Osteocyte (in vitro differentiated cells): ENCODE measurements at regions not wholly inside any gene's neighbourhood (a gene's known extent, or its start where the extent isn't known, plus 50 kb on each side); places are given as distances from the start of the nearest gene placed in this dataset.

Source experiments
- DNase-seq: peaks from one replicate; pipeline ENCODE4 v3.0.0; 2021; ENCODE audit warnings: mixed read lengths; ENCODE audit not compliant: unreplicated experiment; ENCODE audit errors: extremely low spot score
- H3K27ac Mint-ChIP-seq: one replicate; pipeline ENCODE4 v1.8.0; 2021; ENCODE audit warnings: mild to moderate bottlenecking, mixed read lengths; ENCODE audit not compliant: unreplicated experiment
- H3K27me3 Mint-ChIP-seq: one replicate; pipeline ENCODE4 v1.8.0; 2021; ENCODE audit warnings: mixed read lengths; ENCODE audit not compliant: unreplicated experiment
- H3K36me3 Mint-ChIP-seq: one replicate; pipeline ENCODE4 v1.8.0; 2021; ENCODE audit warnings: mixed read lengths; ENCODE audit not compliant: unreplicated experiment
- H3K4me1 Mint-ChIP-seq: one replicate; pipeline ENCODE4 v1.8.0; 2021; ENCODE audit warnings: mixed read lengths; ENCODE audit not compliant: unreplicated experiment
- H3K4me3 Mint-ChIP-seq: one replicate; pipeline ENCODE4 v1.8.0; 2021; ENCODE audit warnings: mild to moderate bottlenecking, moderate library complexity, mixed read lengths; ENCODE audit not compliant: unreplicated experiment
- H3K9me3 Mint-ChIP-seq: one replicate; pipeline ENCODE4 v1.8.0; 2021; ENCODE audit warnings: mixed read lengths; ENCODE audit not compliant: unreplicated experiment
- CTCF ChIP-seq: fragments of 200-600 bp; sonication (generic); IDR thresholded peaks from 2 replicates; pipeline ENCODE4 v1.5.0; 2021; ENCODE audit warnings: antibody characterized with exemption, mild to moderate bottlenecking, moderate library complexity

GRCh38 chr2:150385211-150385610 lies 102.3 kb downstream of the RND3 start:
- no peak for TF ChIP-seq CTCF
- H3K4me1 Mint-ChIP-seq: peaks cover 23% of the 10 kb centered on the region
- peaks cover 29% of the 10 kb centered on the region for H3K9me3 Mint-ChIP-seq
- H3K36me3 Mint-ChIP-seq: peaks cover 14% of the 10 kb centered on the region
- no peak for DNase-seq
- H3K27ac Mint-ChIP-seq: no peak overlapping the region
- no peaks in the 10 kb centered on the region for H3K27me3 Mint-ChIP-seq
- H3K4me3 Mint-ChIP-seq: no peak overlapping the region

DNA sequence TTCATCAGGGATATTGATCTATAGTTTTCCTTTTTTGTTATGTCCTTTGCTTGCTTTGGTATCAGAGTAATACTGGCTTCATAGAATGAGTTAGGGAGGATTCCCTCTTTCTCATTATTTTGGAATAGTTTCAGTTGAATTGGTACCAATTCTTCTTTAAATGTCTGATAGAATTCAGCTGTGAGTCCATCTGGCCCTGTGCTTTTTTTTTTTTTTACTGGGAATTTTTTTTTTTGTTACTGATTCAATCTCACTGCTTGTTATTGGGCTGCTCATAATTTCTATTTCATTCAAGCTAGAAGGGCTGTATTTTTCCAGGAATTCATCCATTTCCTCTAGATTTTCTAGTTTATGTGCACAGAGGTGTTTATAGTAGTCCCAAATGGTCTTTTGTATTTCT lies 103.9 kb downstream of the RND3 start:
- no peak for TF ChIP-seq CTCF
- no peak overlapping the region for H3K27ac Mint-ChIP-seq
- no peaks in the 10 kb centered on the region for H3K27me3 Mint-ChIP-seq
- peaks cover 12% of the 10 kb centered on the region for H3K4me1 Mint-ChIP-seq
- H3K9me3 Mint-ChIP-seq: peaks cover 29% of the 10 kb centered on the region
- no peak overlapping the region for H3K4me3 Mint-ChIP-seq
- DNase-seq: no peak
- peaks cover 14% of the 10 kb centered on the region for H3K36me3 Mint-ChIP-seq

DNA sequence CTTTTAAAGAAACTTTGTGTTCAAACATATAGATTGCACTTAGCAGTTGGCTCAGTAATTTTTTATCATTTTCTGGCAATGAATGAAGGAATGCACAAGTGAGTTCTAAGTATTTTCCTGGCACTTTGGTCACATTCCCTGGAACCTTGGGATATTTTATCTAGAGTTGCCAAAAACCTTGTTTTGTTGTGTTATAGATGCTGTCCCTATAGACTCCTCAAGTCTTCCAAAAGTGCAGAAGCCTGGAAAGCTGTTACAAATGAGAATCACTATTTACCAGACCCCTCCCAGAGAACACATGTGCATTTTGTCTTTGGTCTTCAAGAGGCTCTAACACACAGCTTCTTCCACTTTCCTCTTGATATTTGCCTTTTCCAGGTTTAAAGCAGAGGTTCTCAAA lies 108.3 kb downstream of the RND3 start:
- H3K4me3 Mint-ChIP-seq: no peak overlapping the region

DNA sequence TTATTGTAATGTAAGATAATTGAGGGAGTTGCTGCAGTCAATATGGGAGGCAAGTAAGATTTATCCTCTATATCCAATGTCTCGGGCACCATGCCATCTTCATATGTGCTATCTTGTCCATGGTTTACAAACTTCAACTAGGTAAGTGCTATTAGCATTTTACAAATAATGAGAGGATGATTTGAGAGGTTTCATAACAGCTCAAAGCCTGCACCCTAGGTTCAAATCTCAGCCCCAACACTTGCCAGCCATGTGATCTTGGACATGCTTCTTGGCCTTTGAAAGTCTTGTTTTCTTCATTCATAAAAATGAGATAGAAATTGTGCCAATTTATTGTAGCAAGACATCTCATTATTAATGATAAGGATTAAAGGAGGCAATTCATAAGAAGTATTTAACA lies 108.8 kb downstream of the RND3 start:
- TF ChIP-seq CTCF: no peak
- Mint-ChIP-seq H3K36me3 (peaks cover 9% of the 10 kb centered on the region), H3K27me3 (no peaks in the 10 kb centered on the region), H3K9me3 (peaks cover 23% of the 10 kb centered on the region), H3K4me1 (peaks cover 19% of the 10 kb centered on the region), H3K4me3 (no peak overlapping the region), H3K27ac (no peak overlapping the region)
- no peak for DNase-seq

More for the DNA sequence above, 108.3 kb downstream of the RND3 start:
- Mint-ChIP-seq H3K36me3 (peaks cover 10% of the 10 kb centered on the region), H3K27me3 (no peaks in the 10 kb centered on the region), H3K4me1 (peaks cover 19% of the 10 kb centered on the region), H3K9me3 (peaks cover 21% of the 10 kb centered on the region), H3K27ac (no peak overlapping the region)
- no peak for TF ChIP-seq CTCF
- DNase-seq: no peak

DNA sequence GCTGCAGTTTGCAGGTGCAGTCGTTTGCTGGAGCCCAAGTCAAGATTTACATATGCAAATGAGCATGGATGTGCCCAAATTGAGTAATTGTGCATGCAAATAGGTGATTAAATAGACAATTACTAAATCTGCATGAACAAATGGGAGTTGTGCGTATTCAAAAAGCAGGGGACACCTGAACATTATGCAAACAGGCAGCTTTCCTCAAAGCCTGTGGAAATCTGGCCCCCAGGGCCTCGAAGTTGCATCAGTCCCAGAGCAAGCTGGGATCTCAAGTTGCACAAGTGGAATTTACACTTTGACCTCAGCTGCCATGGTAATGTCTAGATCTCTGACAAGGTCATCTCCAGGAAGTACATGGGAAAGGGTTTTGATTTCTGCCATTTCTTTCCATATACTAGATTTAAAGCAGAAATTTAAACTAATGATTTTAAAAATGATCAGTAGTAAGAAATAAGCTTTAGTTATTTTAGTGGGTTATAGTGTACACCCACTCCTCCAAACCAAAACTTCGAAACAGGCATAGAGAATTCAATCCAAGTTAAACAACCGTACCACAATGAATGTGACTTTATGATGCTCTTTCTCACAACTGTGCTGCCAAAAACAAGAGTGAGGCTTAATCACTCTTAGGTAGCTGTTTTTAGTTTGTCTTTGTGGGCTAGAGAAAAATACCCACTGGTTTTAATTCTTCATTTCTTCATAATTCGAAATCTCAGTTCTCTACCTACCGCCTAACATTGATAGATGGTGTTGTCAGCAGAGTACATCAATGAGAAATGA lies 110.7 kb downstream of the RND3 start:
- DNase-seq: no peak
- peaks cover 2% of the 10 kb centered on the region for H3K36me3 Mint-ChIP-seq
- peaks cover 6% of the 10 kb centered on the region for H3K9me3 Mint-ChIP-seq
- H3K4me3 Mint-ChIP-seq: no peak overlapping the region
- no peak for TF ChIP-seq CTCF
- peak overlapping the region; percentile 74 for H3K27ac Mint-ChIP-seq
- no peaks in the 10 kb centered on the region for H3K27me3 Mint-ChIP-seq
- peaks cover 19% of the 10 kb centered on the region for H3K4me1 Mint-ChIP-seq
